SK-N-SH (cell line): ENCODE measurements at regions not wholly inside any gene's neighbourhood (a gene's known extent, or its start where the extent isn't known, plus 50 kb on each side); places are given as distances from the start of the nearest gene placed in this dataset.

Experiments used
- EP300 ChIP-seq, 2 experiments: IDR thresholded peaks; 2 replicates each; pipeline versions ENCODE4 v1.4.0 to v1.6.1; 2012; ENCODE audit warnings: borderline replicate concordance in 1 of 2, low read depth in 1 of 2, low read length in 1 of 2
- FOXM1 ChIP-seq: IDR thresholded peaks from 2 replicates; pipeline ENCODE4 v1.4.0; 2012; ENCODE audit warnings: low read depth, mild to moderate bottlenecking
- GABPA ChIP-seq: IDR thresholded peaks from 2 replicates; pipeline ENCODE4 v1.4.0; 2012; ENCODE audit warnings: low read depth, mild to moderate bottlenecking
- MXI1 ChIP-seq: IDR thresholded peaks from 2 replicates; pipeline ENCODE4 v1.6.1; 2012; ENCODE audit warnings: mild to moderate bottlenecking, low read depth, low read length, improper control_type of control experiment
- POLR2AphosphoS5 ChIP-seq: IDR thresholded peaks from 2 replicates; pipeline ENCODE4 v1.6.1; 2012; ENCODE audit warnings: low read depth, low read length
- SIN3A ChIP-seq: IDR thresholded peaks from 2 replicates; pipeline ENCODE4 v1.6.1; 2012; ENCODE audit warnings: low read depth, mild to moderate bottlenecking, low read length, moderate library complexity, borderline replicate concordance
- TAF1 ChIP-seq: IDR thresholded peaks from 2 replicates; pipeline ENCODE4 v1.6.1; 2012; ENCODE audit warnings: low read depth, mild to moderate bottlenecking, low read length, moderate library complexity, borderline replicate concordance
- TF ChIP-seq, protein P1 (sequence below): fragments of 200-600 bp; sonication (generic); IDR thresholded peaks from 2 replicates; pipeline ENCODE4 v1.6.1; 2017; ENCODE audit warnings: antibody characterized with exemption, mild to moderate bottlenecking, moderate library complexity
- TF ChIP-seq, protein P2 (sequence below): IDR thresholded peaks from 2 replicates; pipeline ENCODE4 v1.4.0; 2012; ENCODE audit warnings: low read depth, borderline replicate concordance
- TF ChIP-seq, protein P3 (sequence below): fragments of 150-350 bp; IDR thresholded peaks from 2 replicates; pipeline ENCODE4 v1.6.1; 2017; ENCODE audit warnings: antibody characterized with exemption, low read length, low read depth, borderline replicate concordance

DNA sequence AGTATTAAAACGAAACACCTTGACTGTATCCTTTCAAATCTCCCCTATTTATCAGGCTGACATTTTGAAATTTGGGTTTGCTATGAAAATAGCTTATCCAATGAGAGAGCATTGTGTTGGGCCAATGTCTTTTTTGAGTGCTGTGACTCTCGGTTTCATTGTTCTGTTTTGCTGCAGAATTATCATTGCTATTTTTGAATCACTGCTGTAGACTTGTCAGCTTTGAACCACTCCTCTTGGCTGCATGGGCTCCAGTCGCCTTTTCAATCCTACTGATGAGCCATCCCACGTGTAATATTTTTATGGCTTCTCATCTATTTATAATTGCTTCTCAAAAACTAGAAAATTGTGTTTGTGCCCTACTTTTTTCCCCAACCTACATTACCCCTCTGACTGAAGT, 322.8 kb downstream of the LNPK start:
- TF ChIP-seq, protein P1, sequence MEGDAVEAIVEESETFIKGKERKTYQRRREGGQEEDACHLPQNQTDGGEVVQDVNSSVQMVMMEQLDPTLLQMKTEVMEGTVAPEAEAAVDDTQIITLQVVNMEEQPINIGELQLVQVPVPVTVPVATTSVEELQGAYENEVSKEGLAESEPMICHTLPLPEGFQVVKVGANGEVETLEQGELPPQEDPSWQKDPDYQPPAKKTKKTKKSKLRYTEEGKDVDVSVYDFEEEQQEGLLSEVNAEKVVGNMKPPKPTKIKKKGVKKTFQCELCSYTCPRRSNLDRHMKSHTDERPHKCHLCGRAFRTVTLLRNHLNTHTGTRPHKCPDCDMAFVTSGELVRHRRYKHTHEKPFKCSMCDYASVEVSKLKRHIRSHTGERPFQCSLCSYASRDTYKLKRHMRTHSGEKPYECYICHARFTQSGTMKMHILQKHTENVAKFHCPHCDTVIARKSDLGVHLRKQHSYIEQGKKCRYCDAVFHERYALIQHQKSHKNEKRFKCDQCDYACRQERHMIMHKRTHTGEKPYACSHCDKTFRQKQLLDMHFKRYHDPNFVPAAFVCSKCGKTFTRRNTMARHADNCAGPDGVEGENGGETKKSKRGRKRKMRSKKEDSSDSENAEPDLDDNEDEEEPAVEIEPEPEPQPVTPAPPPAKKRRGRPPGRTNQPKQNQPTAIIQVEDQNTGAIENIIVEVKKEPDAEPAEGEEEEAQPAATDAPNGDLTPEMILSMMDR: no peak
- TF ChIP-seq, protein P2, sequence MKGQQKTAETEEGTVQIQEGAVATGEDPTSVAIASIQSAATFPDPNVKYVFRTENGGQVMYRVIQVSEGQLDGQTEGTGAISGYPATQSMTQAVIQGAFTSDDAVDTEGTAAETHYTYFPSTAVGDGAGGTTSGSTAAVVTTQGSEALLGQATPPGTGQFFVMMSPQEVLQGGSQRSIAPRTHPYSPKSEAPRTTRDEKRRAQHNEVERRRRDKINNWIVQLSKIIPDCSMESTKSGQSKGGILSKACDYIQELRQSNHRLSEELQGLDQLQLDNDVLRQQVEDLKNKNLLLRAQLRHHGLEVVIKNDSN: no peak
- no peak for TF ChIP-seq FOXM1
- no peak for TF ChIP-seq MXI1
- TF ChIP-seq, protein P3, sequence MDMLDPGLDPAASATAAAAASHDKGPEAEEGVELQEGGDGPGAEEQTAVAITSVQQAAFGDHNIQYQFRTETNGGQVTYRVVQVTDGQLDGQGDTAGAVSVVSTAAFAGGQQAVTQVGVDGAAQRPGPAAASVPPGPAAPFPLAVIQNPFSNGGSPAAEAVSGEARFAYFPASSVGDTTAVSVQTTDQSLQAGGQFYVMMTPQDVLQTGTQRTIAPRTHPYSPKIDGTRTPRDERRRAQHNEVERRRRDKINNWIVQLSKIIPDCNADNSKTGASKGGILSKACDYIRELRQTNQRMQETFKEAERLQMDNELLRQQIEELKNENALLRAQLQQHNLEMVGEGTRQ: no peak
- TF ChIP-seq EP300 (IDR thresholded peaks at IDR 0.05; ENCODE audit: borderline replicate concordance in 1 of 2, low read depth in 1 of 2, low read length in 1 of 2): no peak
- no peak for TF ChIP-seq POLR2AphosphoS5
- TF ChIP-seq TAF1: no peak
- no peak for TF ChIP-seq GABPA
- TF ChIP-seq SIN3A: no peak
